ENCODE measurements at regions not wholly inside any gene's neighbourhood (a gene's known extent, or its start where the extent isn't known, plus 50 kb on each side); places are given as distances from the start of the nearest gene placed in this dataset.

GRCh38 chr4:115671581-115671980 is 558.2 kb upstream of the NDST4 start:
- no peak for TF ChIP-seq SIN3A (IDR thresholded peaks at IDR 0.05; ENCODE audit: borderline replicate concordance, insufficient read depth, low read length)
- no peak for TF ChIP-seq POLR2AphosphoS5 (IDR thresholded peaks at IDR 0.05; ENCODE audit: low read depth, low read length)
- no peak for TF ChIP-seq FOXP2 (optimal IDR thresholded peaks at IDR 0.05; ENCODE audit: borderline replicate concordance, extremely low read depth, extremely low read length, insufficient read depth)
- no peak for TF ChIP-seq TAF1 (IDR thresholded peaks at IDR 0.05; ENCODE audit: borderline replicate concordance, insufficient read depth, low read length)
- TF ChIP-seq REST (IDR thresholded peaks at IDR 0.05; ENCODE audit: insufficient read depth in 1 of 2, low read depth in 2 of 2, low read length in 2 of 2) = no peak

- TF ChIP-seq FOXP2 (optimal IDR thresholded peaks at IDR 0.05; ENCODE audit: borderline replicate concordance, extremely low read depth, extremely low read length, insufficient read depth) (no peak), REST (IDR thresholded peaks at IDR 0.05; ENCODE audit: insufficient read depth in 1 of 2, low read depth in 2 of 2, low read length in 2 of 2) (no peak), SIN3A (IDR thresholded peaks at IDR 0.05; ENCODE audit: borderline replicate concordance, insufficient read depth, low read length) (no peak), TAF1 (IDR thresholded peaks at IDR 0.05; ENCODE audit: borderline replicate concordance, insufficient read depth, low read length) (no peak), POLR2AphosphoS5 (IDR thresholded peaks at IDR 0.05; ENCODE audit: low read depth, low read length) (no peak)
These were observed 557.5 kb upstream of the NDST4 start for GRCh38 chr4:115670930-115671329.

GRCh38 chr4:115668396-115668795 is 555.0 kb upstream of the NDST4 start:
- no peak for TF ChIP-seq SIN3A (IDR thresholded peaks at IDR 0.05; ENCODE audit: borderline replicate concordance, insufficient read depth, low read length)
- no peak for TF ChIP-seq FOXP2 (optimal IDR thresholded peaks at IDR 0.05; ENCODE audit: borderline replicate concordance, extremely low read depth, extremely low read length, insufficient read depth)
- no peak for TF ChIP-seq REST (IDR thresholded peaks at IDR 0.05; ENCODE audit: insufficient read depth in 1 of 2, low read depth in 2 of 2, low read length in 2 of 2)
- TF ChIP-seq TAF1 (IDR thresholded peaks at IDR 0.05; ENCODE audit: borderline replicate concordance, insufficient read depth, low read length) = no peak
- TF ChIP-seq POLR2AphosphoS5 (IDR thresholded peaks at IDR 0.05; ENCODE audit: low read depth, low read length) = no peak

GRCh38 chr4:115664285-115664684 is 550.9 kb upstream of the NDST4 start:
- TF ChIP-seq SIN3A (IDR thresholded peaks at IDR 0.05; ENCODE audit: borderline replicate concordance, insufficient read depth, low read length) = no peak
- no peak for TF ChIP-seq FOXP2 (optimal IDR thresholded peaks at IDR 0.05; ENCODE audit: borderline replicate concordance, extremely low read depth, extremely low read length, insufficient read depth)
- no peak for TF ChIP-seq POLR2AphosphoS5 (IDR thresholded peaks at IDR 0.05; ENCODE audit: low read depth, low read length)
- TF ChIP-seq REST (IDR thresholded peaks at IDR 0.05; ENCODE audit: insufficient read depth in 1 of 2, low read depth in 2 of 2, low read length in 2 of 2) = no peak
- no peak for TF ChIP-seq TAF1 (IDR thresholded peaks at IDR 0.05; ENCODE audit: borderline replicate concordance, insufficient read depth, low read length)

- no peak for TF ChIP-seq REST (IDR thresholded peaks at IDR 0.05; ENCODE audit: insufficient read depth in 1 of 2, low read depth in 2 of 2, low read length in 2 of 2)
- TF ChIP-seq FOXP2 (optimal IDR thresholded peaks at IDR 0.05; ENCODE audit: borderline replicate concordance, extremely low read depth, extremely low read length, insufficient read depth) = no peak
- TF ChIP-seq SIN3A (IDR thresholded peaks at IDR 0.05; ENCODE audit: borderline replicate concordance, insufficient read depth, low read length) = no peak
- no peak for TF ChIP-seq POLR2AphosphoS5 (IDR thresholded peaks at IDR 0.05; ENCODE audit: low read depth, low read length)
- TF ChIP-seq TAF1 (IDR thresholded peaks at IDR 0.05; ENCODE audit: borderline replicate concordance, insufficient read depth, low read length) = no peak
These were observed 547.0 kb upstream of the NDST4 start for GRCh38 chr4:115660465-115660864.

All from PFSK-1 (cell line).